IMR-90 (cell line): ENCODE measurements at regions not wholly inside any gene's neighbourhood (a gene's known extent, or its start where the extent isn't known, plus 50 kb on each side); places are given as distances from the start of the nearest gene placed in this dataset.

ENCODE experiments used
- ATAC-seq: fragments of 200-7000 bp; cut with Tn5 transposase; 2 replicates; pipeline ENCODE4 v1.9.1; 2020; ENCODE audit warnings: low read depth, mild to moderate bottlenecking, moderate library complexity
- BruUV-seq: library from RNA; stranded (reverse); fragments of 400-500 nt; replicated peaks from 2 replicates; lab custom pipeline; 2021; lab: Mats Ljungman, UMichigan
- CTCF ChIA-PET: fragments of 300-600 bp; formaldehyde crosslinking; extraction: SDS; loops from one replicate; lab custom pipeline; 2021; ENCODE audit warnings: antibody characterized with exemption; lab: Yijun Ruan, JAX
- POLR2A ChIA-PET: fragments of 300-600 bp; sonication (Branson Sonifier 250); formaldehyde crosslinking; loops from one replicate; lab custom pipeline; 2022; ENCODE audit warnings: antibody characterized with exemption; ENCODE audit not compliant: unreplicated experiment; lab: Charles Lee
- DNase-seq: peaks from one replicate; pipeline ENCODE4 v3.0.0; 2013
- H2AFZ ChIP-seq: replicated peaks from 2 replicates; pipeline ENCODE3; 2013; ENCODE audit warnings: low read length, mild to moderate bottlenecking; ENCODE audit not compliant: poor library complexity
- H2AK5ac ChIP-seq: 2 replicates; pipeline ENCODE4 v1.6.1; 2013; ENCODE audit warnings: low read depth, low read length, inconsistent platforms
- H2AK9ac ChIP-seq: replicated peaks from 2 replicates; pipeline ENCODE3; 2013; ENCODE audit warnings: mild to moderate bottlenecking, low read depth, low read length, moderate library complexity; ENCODE audit not compliant: poor library complexity
- H2BK120ac ChIP-seq: 2 replicates; pipeline ENCODE4 v1.6.1; 2013; ENCODE audit warnings: low read depth, low read length, inconsistent platforms
- H2BK15ac ChIP-seq: 3 replicates; pipeline ENCODE4 v1.6.1; 2013; ENCODE audit warnings: low read depth, low read length, inconsistent platforms
- H2BK20ac ChIP-seq: 2 replicates; pipeline ENCODE4 v1.6.1; 2013; ENCODE audit warnings: low read depth, mild to moderate bottlenecking, inconsistent platforms, low read length, moderate library complexity
- H2BK5ac ChIP-seq: 2 replicates; pipeline ENCODE4 v1.6.1; 2013; ENCODE audit warnings: mild to moderate bottlenecking, low read depth, low read length, inconsistent platforms; ENCODE audit not compliant: poor library complexity, severe bottlenecking
- H3K14ac ChIP-seq: replicated peaks from 2 replicates; pipeline ENCODE4 v1.6.1; 2013; ENCODE audit warnings: low read depth, low read length, inconsistent platforms
- H3K18ac ChIP-seq: 2 replicates; pipeline ENCODE4 v1.6.1; 2013; ENCODE audit warnings: low read depth, low read length, control low read depth
- H3K23ac ChIP-seq: 2 replicates; pipeline ENCODE4 v1.6.1; 2013; ENCODE audit warnings: low read depth, low read length, inconsistent platforms
- H3K27ac ChIP-seq: 2 replicates; pipeline ENCODE4 v1.5.1; 2013; ENCODE audit warnings: mild to moderate bottlenecking, control low read depth, low read length; ENCODE audit not compliant: insufficient read depth
- H3K27me3 ChIP-seq: 2 replicates; pipeline ENCODE4 v1.6.1; 2013; ENCODE audit warnings: low read length; ENCODE audit not compliant: control insufficient read depth, insufficient read depth
- H3K36me3 ChIP-seq: 2 replicates; pipeline ENCODE4 v1.6.1; 2013; ENCODE audit warnings: low read length, mixed read lengths; ENCODE audit not compliant: control insufficient read depth, insufficient read depth
- H3K4ac ChIP-seq: 2 replicates; pipeline ENCODE4 v1.6.1; 2013; ENCODE audit warnings: low read depth, low read length, inconsistent platforms
- H3K4me1 ChIP-seq: 2 replicates; pipeline ENCODE4 v1.6.1; 2013; ENCODE audit warnings: low read length, mixed read lengths; ENCODE audit not compliant: control insufficient read depth, insufficient read depth
- H3K4me2 ChIP-seq: 2 replicates; pipeline ENCODE4 v1.6.1; 2013; ENCODE audit warnings: low read depth, mild to moderate bottlenecking, control low read depth, low read length, moderate library complexity
- H3K4me3 ChIP-seq: 2 replicates; pipeline ENCODE4 v1.5.1; 2013; ENCODE audit warnings: low read depth, mild to moderate bottlenecking, control low read depth, low read length, moderate library complexity; ENCODE audit not compliant: insufficient read depth
- H3K56ac ChIP-seq: 2 replicates; pipeline ENCODE4 v1.6.1; 2013; ENCODE audit warnings: low read length, inconsistent platforms; ENCODE audit not compliant: insufficient read depth; ENCODE audit errors: extremely low read depth
- H3K79me1 ChIP-seq, 2 experiments: 2 replicates each; pipeline ENCODE4 v1.6.1; 2013; ENCODE audit warnings: low read length in 2 of 2, inconsistent platforms in 1 of 2, low read depth in 1 of 2
- H3K9ac ChIP-seq: 2 replicates; pipeline ENCODE4 v1.6.1; 2013; ENCODE audit warnings: low read depth, low read length, control low read depth
- H3K9me1 ChIP-seq: 2 replicates; pipeline ENCODE4 v1.6.1; 2013; ENCODE audit warnings: low read length, inconsistent platforms; ENCODE audit not compliant: insufficient read depth
- H3K9me3 ChIP-seq: 2 replicates; pipeline ENCODE4 v1.6.1; 2013; ENCODE audit warnings: low read length; ENCODE audit not compliant: control insufficient read depth, insufficient read depth
- H4K20me1 ChIP-seq: 2 replicates; pipeline ENCODE4 v1.6.1; 2013; ENCODE audit warnings: low read length, inconsistent platforms; ENCODE audit not compliant: insufficient read depth
- H4K5ac ChIP-seq: 2 replicates; pipeline ENCODE4 v1.6.1; 2013; ENCODE audit warnings: mild to moderate bottlenecking, low read depth, low read length, control low read depth
- H4K8ac ChIP-seq, 2 experiments: 2 replicates each; pipeline ENCODE4 v1.6.1; 2013; ENCODE audit warnings: low read depth in 2 of 2, low read length in 2 of 2, control low read depth in 1 of 2, inconsistent platforms in 1 of 2
- H4K91ac ChIP-seq: 2 replicates; pipeline ENCODE4 v1.6.1; 2013; ENCODE audit warnings: low read depth, low read length, inconsistent platforms; ENCODE audit not compliant: insufficient read depth
- MAFK ChIP-seq: IDR thresholded peaks from 2 replicates; pipeline ENCODE4 v1.6.1; 2012; ENCODE audit warnings: low read depth, low read length, improper control_type of control experiment
- USF2 ChIP-seq: fragments of 150-350 bp; IDR thresholded peaks from 2 replicates; pipeline ENCODE4 v1.6.1; 2017; ENCODE audit warnings: mild to moderate bottlenecking, antibody characterized with exemption, low read length, low read depth
- WGBS, 2 experiments: methylation state at CpG; one replicate each; pipeline versions ENCODE4 v1.1.5 to v1.1.7; 2013; ENCODE audit warnings: missing lambda C conversion rate in 2 of 2; ENCODE audit not compliant: insufficient read length in 1 of 2; ENCODE audit errors: extremely low coverage in 2 of 2; 5-methylcytosine and 5-hydroxymethylcytosine counted together
- dilution Hi-C: fragments of 300-500 bp; cut with HindIII; formaldehyde crosslinking; loops from one replicate; pipeline ENCODE4 v1.14.3; 2018; ENCODE audit warnings: low sequenced_read_pairs; ENCODE audit not compliant: unreplicated experiment
- in situ Hi-C: fragments of 300-500 bp; cut with MboI; formaldehyde crosslinking; loops from 3 replicates; pipeline ENCODE4 v1.14.3; 2019; ENCODE audit warnings: low sequenced_read_pairs, inconsistent platforms, mixed read lengths
- intact Hi-C: fragments of 100-400 bp; cut with micrococcal nuclease; formaldehyde crosslinking; loops from 2 replicates; pipeline ENCODE4 v1.10.0; 2022
- TF ChIP-seq, protein P1 (sequence below): conservative IDR thresholded peaks from 2 replicates; pipeline ENCODE4 v1.5.1; 2012; ENCODE audit warnings: mild to moderate bottlenecking, low read depth, low read length, improper control_type of control experiment

DNA sequence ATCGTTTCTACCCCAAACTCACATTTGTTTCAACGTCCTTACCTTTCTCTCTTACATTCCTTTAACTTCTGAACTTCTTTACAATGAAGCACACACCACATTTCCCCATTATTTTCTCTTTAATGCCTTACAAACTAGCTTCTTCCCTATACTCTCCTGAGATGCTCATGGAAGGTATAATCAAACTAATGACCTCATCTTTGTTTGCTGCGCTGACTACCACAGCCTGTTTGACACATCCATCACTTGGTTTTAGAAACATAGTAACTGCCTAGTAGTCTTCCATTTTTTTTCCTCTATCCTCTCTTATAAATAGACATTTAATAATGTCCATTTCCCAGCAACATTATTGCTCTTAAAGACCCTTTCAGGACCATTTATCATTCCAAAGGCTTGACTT lies 230.5 kb upstream of the LRTM1 start:
- DNase-seq = no peak
- 0 out of 2 replicates have a peak overlapping the region, but pooled peaks have one; percentile 35 for H2AK5ac ChIP-seq
- in situ Hi-C loops (no loop called here), dilution Hi-C loops (no loop called here), intact Hi-C loops (no loop called here)
- no peak overlapping the region for H3K4me2 ChIP-seq
- no peak overlapping the region for H3K23ac ChIP-seq
- H3K4me1 ChIP-seq = peaks cover 13% of the 10 kb centered on the region
- peak overlapping the region; percentile 99 for H2BK120ac ChIP-seq
- no peak overlapping the region for H3K4me3 ChIP-seq
- no peak overlapping the region for H2AK9ac ChIP-seq
- H2BK5ac ChIP-seq = peak overlapping the region; percentile 98
- H3K27ac ChIP-seq = no peak overlapping the region
- ATAC-seq = no peak
- BruUV-seq = no TSS peak
- peak overlapping the region; percentile 96; the same call in 2 of the 3 replicates for H2BK15ac ChIP-seq
- no peaks in the 10 kb centered on the region for H3K36me3 ChIP-seq
- H2AFZ ChIP-seq = no peak overlapping the region
- no peaks in the 10 kb centered on the region for H3K9me3 ChIP-seq
- H3K18ac ChIP-seq = peak overlapping the region; percentile 19; the same call in 1 of the 2 replicates
- no peaks in the 10 kb centered on the region for H3K27me3 ChIP-seq
- H2BK20ac ChIP-seq = peak overlapping the region; percentile 93; the same call in 1 of the 2 replicates
- peak overlapping the region; percentile 90 to 94; a peak in 1 of 4 replicates for H4K8ac ChIP-seq
- peak overlapping the region; percentile 96; the same call in 1 of the 2 replicates for H3K4ac ChIP-seq
- peaks cover 16% of the 10 kb centered on the region for H3K9me1 ChIP-seq
- no peak overlapping the region for H4K91ac ChIP-seq
- POLR2A ChIA-PET = no interaction called here
- no peak for TF ChIP-seq USF2
- TF ChIP-seq, protein P1, sequence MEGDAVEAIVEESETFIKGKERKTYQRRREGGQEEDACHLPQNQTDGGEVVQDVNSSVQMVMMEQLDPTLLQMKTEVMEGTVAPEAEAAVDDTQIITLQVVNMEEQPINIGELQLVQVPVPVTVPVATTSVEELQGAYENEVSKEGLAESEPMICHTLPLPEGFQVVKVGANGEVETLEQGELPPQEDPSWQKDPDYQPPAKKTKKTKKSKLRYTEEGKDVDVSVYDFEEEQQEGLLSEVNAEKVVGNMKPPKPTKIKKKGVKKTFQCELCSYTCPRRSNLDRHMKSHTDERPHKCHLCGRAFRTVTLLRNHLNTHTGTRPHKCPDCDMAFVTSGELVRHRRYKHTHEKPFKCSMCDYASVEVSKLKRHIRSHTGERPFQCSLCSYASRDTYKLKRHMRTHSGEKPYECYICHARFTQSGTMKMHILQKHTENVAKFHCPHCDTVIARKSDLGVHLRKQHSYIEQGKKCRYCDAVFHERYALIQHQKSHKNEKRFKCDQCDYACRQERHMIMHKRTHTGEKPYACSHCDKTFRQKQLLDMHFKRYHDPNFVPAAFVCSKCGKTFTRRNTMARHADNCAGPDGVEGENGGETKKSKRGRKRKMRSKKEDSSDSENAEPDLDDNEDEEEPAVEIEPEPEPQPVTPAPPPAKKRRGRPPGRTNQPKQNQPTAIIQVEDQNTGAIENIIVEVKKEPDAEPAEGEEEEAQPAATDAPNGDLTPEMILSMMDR = no peak
- no peak for TF ChIP-seq MAFK
- H3K79me1 ChIP-seq = peaks cover under 1 to 15% of the 10 kb centered on the region in 2 experiments; a peak in 3 of 4 replicates
- no peak overlapping the region for H3K9ac ChIP-seq
- 93 to 100% methylated on average over 2 to 3 of the region's 3 CpGs for WGBS, 2 experiments
- H4K20me1 ChIP-seq = no peaks in the 10 kb centered on the region
- peak overlapping the region; percentile 89; the same call in 1 of the 2 replicates for H3K14ac ChIP-seq
- H4K5ac ChIP-seq = no peak overlapping the region
- CTCF ChIA-PET = no interaction called here
- H3K56ac ChIP-seq = no peak overlapping the region
